GM12875 (cell line): ENCODE measurements at regions not wholly inside any gene's neighbourhood (a gene's known extent, or its start where the extent isn't known, plus 50 kb on each side); places are given as distances from the start of the nearest gene placed in this dataset.

Experiments used
- H3K4me3 ChIP-seq: one replicate; pipeline ENCODE4 v1.5.1; 2011; ENCODE audit warnings: low read depth, low read length, control low read depth
- CTCF ChIP-seq: IDR thresholded peaks from 2 replicates; pipeline ENCODE4 v1.5.1; 2011; ENCODE audit warnings: low read depth, mild to moderate bottlenecking, control low read depth, inconsistent platforms, low read length, moderate library complexity, borderline replicate concordance; ENCODE audit not compliant: insufficient read depth

GRCh38 chr7:25307624-25308023 lies 79.3 kb upstream of the NPVF start:
- TF ChIP-seq CTCF: no peak
- no peak overlapping the region for H3K4me3 ChIP-seq

- H3K4me3 ChIP-seq: no peak overlapping the region
- TF ChIP-seq CTCF: no peak
Measured at GRCh38 chr7:25308246-25308645, 80.0 kb upstream of the NPVF start.

GRCh38 chr7:25308906-25309705 lies 80.8 kb upstream of the NPVF start:
- TF ChIP-seq CTCF: no peak
- H3K4me3 ChIP-seq: no peak overlapping the region

- no peak overlapping the region for H3K4me3 ChIP-seq
- no peak for TF ChIP-seq CTCF
Measured at GRCh38 chr7:25310896-25311295, 82.6 kb upstream of the NPVF start.

GRCh38 chr7:25311346-25311745 lies 83.1 kb upstream of the NPVF start:
- no peak overlapping the region for H3K4me3 ChIP-seq
- no peak for TF ChIP-seq CTCF

- H3K4me3 ChIP-seq: no peak overlapping the region
- TF ChIP-seq CTCF: no peak
Measured at GRCh38 chr7:25312968-25313367, 84.7 kb upstream of the NPVF start.

GRCh38 chr7:25313526-25313925 lies 85.2 kb upstream of the NPVF start:
- TF ChIP-seq CTCF: no peak

More at GRCh38 chr7:25313526-25313925, 85.2 kb upstream of the NPVF start:
- H3K4me3 ChIP-seq: no peak overlapping the region
